Activated CD8-positive, alpha-beta memory T cell treated with anti-CD3 and anti-CD28 coated beads for 36 hours (primary cell): ENCODE measurements at regions not wholly inside any gene's neighbourhood (a gene's known extent, or its start where the extent isn't known, plus 50 kb on each side); places are given as distances from the start of the nearest gene placed in this dataset.

ENCODE experiments used
- CTCF ChIA-PET: fragments of 350-600 bp; sonication (Branson Sonifier 250); formaldehyde crosslinking; loops from one replicate; lab custom pipeline; 2021; ENCODE audit warnings: antibody characterized with exemption; lab: Charles Lee
- POLR2A ChIA-PET: fragments of 350-600 bp; sonication (Branson Sonifier 250); formaldehyde crosslinking; loops from one replicate; lab custom pipeline; 2021; ENCODE audit warnings: antibody characterized with exemption; lab: Charles Lee

GRCh38 chr9:89753472-89754055, 148.8 kb downstream of the GADD45G start:
- CTCF ChIA-PET = interaction anchor here (1.0 to 1.5 kb wide), 2 partner anchors 10 to 151 kb away, joined by 3 read pairs; no protein-coding TSS in a partner anchor

GRCh38 chr9:89754193-89754592, 149.4 kb downstream of the GADD45G start:
- CTCF ChIA-PET = no interaction called here

More at GRCh38 chr9:89753472-89754055, 148.8 kb downstream of the GADD45G start:
- POLR2A ChIA-PET = no interaction called here

GRCh38 chr9:89755821-89756220, 151.0 kb downstream of the GADD45G start:
- POLR2A ChIA-PET = interaction anchor here (0.5 kb wide), 1 partner anchor 568 kb away, joined by 7 read pairs; no protein-coding TSS in a partner anchor
- CTCF ChIA-PET = no interaction called here

More at GRCh38 chr9:89754193-89754592, 149.4 kb downstream of the GADD45G start:
- POLR2A ChIA-PET = no interaction called here

GRCh38 chr9:89756891-89757537, 152.2 kb downstream of the GADD45G start:
- ChIA-PET CTCF (interaction anchor here (1.3 kb wide), 1 partner anchor 11 kb away, joined by 3 read pairs; no protein-coding TSS in a partner anchor), POLR2A (no interaction called here)

- CTCF ChIA-PET = interaction anchor here (0.7 to 1.3 kb wide), 2 partner anchors 12 to 142 kb away, joined by 3 read pairs; no protein-coding TSS in a partner anchor
- POLR2A ChIA-PET = no interaction called here
These were observed 153.1 kb downstream of the GADD45G start for GRCh38 chr9:89757776-89758528.

GRCh38 chr9:89759572-89759971, 154.8 kb downstream of the GADD45G start:
- CTCF ChIA-PET = no interaction called here
- POLR2A ChIA-PET = no interaction called here

- CTCF ChIA-PET = no interaction called here
- POLR2A ChIA-PET = no interaction called here
These were observed 155.3 kb downstream of the GADD45G start for GRCh38 chr9:89760123-89760522.

GRCh38 chr9:89764217-89764616, 159.4 kb downstream of the GADD45G start:
- ChIA-PET CTCF (no interaction called here), POLR2A (no interaction called here)

GRCh38 chr9:89765211-89765946, 160.6 kb downstream of the GADD45G start:
- POLR2A ChIA-PET = no interaction called here
- CTCF ChIA-PET = no interaction called here

- ChIA-PET POLR2A (no interaction called here), CTCF (no interaction called here)
These were observed 162.2 kb downstream of the GADD45G start for GRCh38 chr9:89766991-89767390.

GRCh38 chr9:89768051-89768450, 163.2 kb downstream of the GADD45G start:
- ChIA-PET POLR2A (no interaction called here), CTCF (no interaction called here)

- ChIA-PET POLR2A (no interaction called here), CTCF (no interaction called here)
These were observed 163.8 kb downstream of the GADD45G start for GRCh38 chr9:89768650-89769071.

GRCh38 chr9:89770531-89771174, 165.8 kb downstream of the GADD45G start:
- ChIA-PET POLR2A (no interaction called here), CTCF (no interaction called here)

- POLR2A ChIA-PET = no interaction called here
- CTCF ChIA-PET = no interaction called here
These were observed 166.4 kb downstream of the GADD45G start for GRCh38 chr9:89771205-89771604.

GRCh38 chr9:89773170-89773569, 168.4 kb downstream of the GADD45G start:
- ChIA-PET POLR2A (no interaction called here), CTCF (no interaction called here)

- ChIA-PET CTCF (interaction anchor here (0.5 kb wide), 1 partner anchor 59 kb away, joined by 3 read pairs; no protein-coding TSS in a partner anchor), POLR2A (no interaction called here)
These were observed 170.1 kb downstream of the GADD45G start for GRCh38 chr9:89774858-89775370.

- CTCF ChIA-PET = interaction anchor here (0.5 kb wide), 1 partner anchor 60 kb away, joined by 3 read pairs; no protein-coding TSS in a partner anchor
- POLR2A ChIA-PET = no interaction called here
These were observed 170.8 kb downstream of the GADD45G start for GRCh38 chr9:89775641-89776040.

- ChIA-PET POLR2A (no interaction called here), CTCF (no interaction called here)
These were observed 172.1 kb downstream of the GADD45G start for GRCh38 chr9:89776795-89777525.
